ENCODE measurements at regions not wholly inside any gene's neighbourhood (a gene's known extent, or its start where the extent isn't known, plus 50 kb on each side); places are given as distances from the start of the nearest gene placed in this dataset.

DNA sequence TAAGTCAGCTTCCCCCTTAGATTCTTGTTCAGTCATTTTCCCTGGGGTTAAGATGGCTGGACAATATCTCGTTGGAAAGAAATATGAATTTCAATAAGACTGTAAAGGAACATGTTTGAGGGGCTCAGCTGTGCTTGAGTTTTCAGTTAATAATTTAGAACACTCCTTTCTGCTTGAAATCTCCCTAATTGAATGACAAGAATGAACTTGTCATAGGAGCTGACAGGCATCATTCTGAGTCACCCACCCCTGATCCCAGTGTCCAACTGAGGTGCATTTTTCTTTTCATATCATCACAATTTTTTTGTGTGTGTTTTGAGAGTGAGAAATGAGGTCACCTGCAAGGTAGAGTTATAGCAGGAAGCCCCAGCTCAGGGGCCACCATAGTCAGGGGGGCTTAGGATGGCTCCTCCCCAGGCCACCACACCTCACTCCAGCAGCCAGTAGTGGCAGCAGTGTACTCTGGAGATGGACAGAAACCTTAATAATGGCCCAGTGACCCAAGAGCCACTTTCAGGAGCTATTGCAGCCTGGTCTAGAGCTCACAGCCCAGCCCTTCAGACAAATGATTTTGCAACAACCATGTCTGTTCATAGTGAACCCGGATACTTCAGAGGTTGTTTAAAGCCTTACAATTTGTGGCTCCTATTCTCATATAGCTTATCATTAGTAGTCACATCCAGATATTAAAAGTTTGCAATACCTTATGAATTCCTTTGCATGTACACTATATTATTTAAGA, 174.5 kb downstream of the MAIP1 start:
- no peaks in the 10 kb centered on the region for H3K36me3 ChIP-seq (ENCODE audit: control insufficient read depth, insufficient read depth, low read length)
- H3K9me3 ChIP-seq (ENCODE audit: control insufficient read depth in 2 of 2, low read length in 2 of 2) = no peaks in the 10 kb centered on the region
- Mint-ChIP-seq H3K9me3 (peaks cover 0 to 3% (median 0%) of the 10 kb centered on the region in 7 donors), H3K4me3 (no peak overlapping the region), H3K27me3 (peaks cover 14% of the 10 kb centered on the region), H3K4me1 (no peaks in the 10 kb centered on the region), H3K27ac (no peak overlapping the region), H3K36me3 (no peaks in the 10 kb centered on the region)
- no peak for ATAC-seq (ENCODE audit: low read depth in 2 of 2)
- H3K4me1 ChIP-seq (ENCODE audit: control insufficient read depth, insufficient read depth, low read length, poor library complexity, severe bottlenecking) = no peaks in the 10 kb centered on the region
- H3K27ac ChIP-seq (ENCODE audit: insufficient read depth, low read length, poor library complexity, severe bottlenecking) = no peak overlapping the region
- DNase-seq = no peak
- H3K4me3 ChIP-seq (ENCODE audit: low read depth, low read length) = no peak overlapping the region
- H3K27me3 ChIP-seq (ENCODE audit: control insufficient read depth, insufficient read depth, low read length) = no peaks in the 10 kb centered on the region

DNA sequence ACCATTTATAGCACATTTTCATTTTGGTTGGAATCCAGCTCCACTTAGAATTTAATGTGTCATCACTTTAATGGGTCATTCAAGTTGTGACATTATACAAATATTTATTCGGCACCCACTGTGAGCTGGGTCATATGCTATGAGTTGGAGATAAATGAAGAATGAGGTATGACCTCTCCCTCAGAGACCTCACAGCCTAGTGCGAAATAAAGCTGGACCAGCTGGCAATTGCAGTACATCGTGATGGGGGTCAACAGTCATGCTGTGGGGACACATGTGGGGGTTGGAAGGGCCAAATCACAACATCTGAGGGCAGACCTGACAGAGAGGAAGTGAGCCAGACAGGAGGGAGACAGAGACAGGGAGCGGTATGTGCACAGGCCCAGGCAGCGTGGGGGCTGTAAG, 175.4 kb downstream of the MAIP1 start:
- Histone ChIP-seq H3K27me3 (ENCODE audit: control insufficient read depth, insufficient read depth, low read length) (no peaks in the 10 kb centered on the region), H3K4me1 (ENCODE audit: control insufficient read depth, insufficient read depth, low read length, poor library complexity, severe bottlenecking) (no peaks in the 10 kb centered on the region), H3K9me3 (ENCODE audit: control insufficient read depth in 2 of 2, low read length in 2 of 2) (no peaks in the 10 kb centered on the region), H3K27ac (ENCODE audit: insufficient read depth, low read length, poor library complexity, severe bottlenecking) (no peak overlapping the region), H3K36me3 (ENCODE audit: control insufficient read depth, insufficient read depth, low read length) (no peaks in the 10 kb centered on the region), H3K4me3 (ENCODE audit: low read depth, low read length) (no peak overlapping the region)
- peaks cover 10% of the 10 kb centered on the region for H3K27me3 Mint-ChIP-seq
- H3K27ac Mint-ChIP-seq = no peak overlapping the region
- ATAC-seq (ENCODE audit: low read depth in 2 of 2) (no peak), DNase-seq (no peak)
- no peak overlapping the region for H3K4me3 Mint-ChIP-seq
- no peaks in the 10 kb centered on the region for H3K36me3 Mint-ChIP-seq
- peaks cover 0 to 3% (median 0%) of the 10 kb centered on the region in 7 donors for H3K9me3 Mint-ChIP-seq
- H3K4me1 Mint-ChIP-seq = no peaks in the 10 kb centered on the region

DNA sequence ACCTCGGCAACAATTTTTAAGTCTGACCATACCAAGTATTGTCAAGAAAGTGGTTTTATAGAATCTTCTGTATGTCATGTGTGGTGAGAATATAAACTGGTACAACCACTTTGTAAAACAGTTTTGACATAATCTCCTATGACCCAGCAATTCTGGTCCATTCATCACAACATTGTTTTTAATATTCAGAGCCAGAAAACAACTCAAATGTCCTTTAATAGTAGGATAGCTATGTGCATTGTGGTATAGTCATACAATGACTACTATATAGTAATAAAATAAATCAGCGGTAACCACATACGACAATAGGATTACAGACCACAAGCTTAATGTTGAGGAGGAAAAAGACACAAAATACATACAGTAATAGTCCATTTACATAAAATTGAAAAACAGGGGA, 175.2 kb upstream of the SPATS2L start:
- Mint-ChIP-seq H3K27me3 (peaks cover 10% of the 10 kb centered on the region), H3K4me1 (no peaks in the 10 kb centered on the region), H3K9me3 (peaks cover 0 to 3% (median 0%) of the 10 kb centered on the region in 7 donors), H3K27ac (no peak overlapping the region), H3K36me3 (no peaks in the 10 kb centered on the region), H3K4me3 (no peak overlapping the region)
- Histone ChIP-seq H3K36me3 (ENCODE audit: control insufficient read depth, insufficient read depth, low read length) (no peaks in the 10 kb centered on the region), H3K4me3 (ENCODE audit: low read depth, low read length) (no peak overlapping the region), H3K9me3 (ENCODE audit: control insufficient read depth in 2 of 2, low read length in 2 of 2) (no peaks in the 10 kb centered on the region), H3K27ac (ENCODE audit: insufficient read depth, low read length, poor library complexity, severe bottlenecking) (no peak overlapping the region), H3K4me1 (ENCODE audit: control insufficient read depth, insufficient read depth, low read length, poor library complexity, severe bottlenecking) (no peaks in the 10 kb centered on the region), H3K27me3 (ENCODE audit: control insufficient read depth, insufficient read depth, low read length) (no peaks in the 10 kb centered on the region)
- ATAC-seq (ENCODE audit: low read depth in 2 of 2) = no peak
- no peak for DNase-seq

DNA sequence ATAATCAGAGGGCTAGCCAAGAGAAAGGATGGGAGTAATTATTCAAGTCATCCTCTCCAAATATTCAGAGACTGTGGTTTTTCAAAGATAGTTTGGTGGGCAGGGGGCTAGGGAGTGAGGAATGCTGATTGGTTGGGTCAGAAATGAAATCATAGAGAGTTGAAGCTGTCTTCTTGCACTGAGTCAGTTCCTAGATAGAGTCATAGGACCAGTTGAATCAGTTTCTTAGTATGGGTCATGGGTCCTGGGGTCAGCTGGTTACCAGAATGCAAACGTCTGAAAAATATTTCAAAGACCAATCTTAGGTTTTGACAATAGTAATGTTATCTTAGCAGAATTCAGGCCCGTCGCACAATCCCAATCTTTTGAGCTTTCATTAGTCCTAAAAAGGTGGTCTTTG, 171.4 kb upstream of the SPATS2L start:
- no peak for DNase-seq
- H3K36me3 ChIP-seq (ENCODE audit: control insufficient read depth, insufficient read depth, low read length) = no peaks in the 10 kb centered on the region
- H3K27ac ChIP-seq (ENCODE audit: insufficient read depth, low read length, poor library complexity, severe bottlenecking) = no peak overlapping the region
- no peak overlapping the region for H3K4me3 ChIP-seq (ENCODE audit: low read depth, low read length)
- Mint-ChIP-seq H3K4me1 (no peaks in the 10 kb centered on the region), H3K9me3 (peaks cover 0 to 2% (median 0%) of the 10 kb centered on the region in 7 donors), H3K4me3 (no peak overlapping the region), H3K36me3 (no peaks in the 10 kb centered on the region), H3K27ac (no peak overlapping the region), H3K27me3 (peaks cover 5% of the 10 kb centered on the region)
- H3K9me3 ChIP-seq (ENCODE audit: control insufficient read depth in 2 of 2, low read length in 2 of 2) = no peaks in the 10 kb centered on the region
- H3K27me3 ChIP-seq (ENCODE audit: control insufficient read depth, insufficient read depth, low read length) = no peaks in the 10 kb centered on the region
- no peak for ATAC-seq (ENCODE audit: low read depth in 2 of 2)
- no peaks in the 10 kb centered on the region for H3K4me1 ChIP-seq (ENCODE audit: control insufficient read depth, insufficient read depth, low read length, poor library complexity, severe bottlenecking)

DNA sequence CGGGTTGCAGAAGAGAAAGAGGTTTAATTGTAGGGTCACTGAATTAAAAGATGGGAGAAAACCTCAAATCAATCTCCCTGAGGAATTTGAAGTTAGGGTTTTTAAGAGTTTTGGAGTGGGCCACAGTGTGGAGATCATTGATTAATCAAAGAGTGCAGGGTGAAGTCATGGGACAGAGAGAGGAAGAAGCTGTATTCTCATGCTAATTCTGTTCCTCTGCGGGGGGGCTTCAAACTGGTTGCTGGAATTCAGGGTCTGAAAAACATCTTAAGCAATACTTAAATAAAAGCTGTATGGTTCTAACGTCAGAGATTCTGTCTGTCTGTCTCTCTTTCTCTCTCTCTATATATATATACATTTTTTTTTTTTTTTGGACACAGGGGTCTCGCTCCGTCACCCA, 169.8 kb upstream of the SPATS2L start:
- peaks cover 10% of the 10 kb centered on the region for H3K27me3 Mint-ChIP-seq
- H3K4me1 Mint-ChIP-seq = no peaks in the 10 kb centered on the region
- no peak overlapping the region for H3K4me3 Mint-ChIP-seq
- H3K27ac Mint-ChIP-seq = no peak overlapping the region
- DNase-seq (no peak), ATAC-seq (ENCODE audit: low read depth in 2 of 2) (no peak)
- no peaks in the 10 kb centered on the region for H3K9me3 ChIP-seq (ENCODE audit: control insufficient read depth in 2 of 2, low read length in 2 of 2)
- H3K4me1 ChIP-seq (ENCODE audit: control insufficient read depth, insufficient read depth, low read length, poor library complexity, severe bottlenecking) = no peaks in the 10 kb centered on the region
- no peaks in the 10 kb centered on the region for H3K36me3 Mint-ChIP-seq
- H3K9me3 Mint-ChIP-seq = no peaks in the 10 kb centered on the region
- H3K36me3 ChIP-seq (ENCODE audit: control insufficient read depth, insufficient read depth, low read length) = no peaks in the 10 kb centered on the region
- no peak overlapping the region for H3K27ac ChIP-seq (ENCODE audit: insufficient read depth, low read length, poor library complexity, severe bottlenecking)
- no peak overlapping the region for H3K4me3 ChIP-seq (ENCODE audit: low read depth, low read length)
- no peaks in the 10 kb centered on the region for H3K27me3 ChIP-seq (ENCODE audit: control insufficient read depth, insufficient read depth, low read length)

DNA sequence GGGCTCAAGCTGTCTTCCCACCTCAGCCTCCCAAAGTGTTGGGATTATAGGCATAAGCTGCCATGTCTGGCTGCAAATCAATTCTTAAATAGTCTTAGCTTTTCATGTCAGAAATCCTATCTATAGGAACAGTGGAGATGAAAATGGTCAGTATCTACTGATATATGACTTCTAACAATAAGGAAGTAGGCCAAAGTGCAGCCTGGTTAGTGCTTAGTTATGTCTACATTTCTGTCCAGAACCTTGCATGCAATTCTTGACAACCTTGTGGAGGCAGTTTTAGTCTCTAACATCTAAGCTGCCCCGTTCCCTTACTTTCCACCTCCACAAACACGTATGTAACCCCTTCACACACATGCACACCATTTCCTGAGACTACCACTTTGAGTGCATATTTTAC, 169.2 kb upstream of the SPATS2L start:
- Histone ChIP-seq H3K9me3 (ENCODE audit: control insufficient read depth in 2 of 2, low read length in 2 of 2) (no peaks in the 10 kb centered on the region), H3K36me3 (ENCODE audit: control insufficient read depth, insufficient read depth, low read length) (no peaks in the 10 kb centered on the region), H3K4me3 (ENCODE audit: low read depth, low read length) (no peak overlapping the region), H3K27ac (ENCODE audit: insufficient read depth, low read length, poor library complexity, severe bottlenecking) (no peak overlapping the region), H3K27me3 (ENCODE audit: control insufficient read depth, insufficient read depth, low read length) (no peaks in the 10 kb centered on the region), H3K4me1 (ENCODE audit: control insufficient read depth, insufficient read depth, low read length, poor library complexity, severe bottlenecking) (no peaks in the 10 kb centered on the region)
- DNase-seq = no peak
- Mint-ChIP-seq H3K4me3 (no peak overlapping the region), H3K27ac (no peak overlapping the region), H3K9me3 (no peaks in the 10 kb centered on the region), H3K36me3 (no peaks in the 10 kb centered on the region), H3K27me3 (peaks cover 6% of the 10 kb centered on the region), H3K4me1 (no peaks in the 10 kb centered on the region)
- ATAC-seq (ENCODE audit: low read depth in 2 of 2) = no peak

DNA sequence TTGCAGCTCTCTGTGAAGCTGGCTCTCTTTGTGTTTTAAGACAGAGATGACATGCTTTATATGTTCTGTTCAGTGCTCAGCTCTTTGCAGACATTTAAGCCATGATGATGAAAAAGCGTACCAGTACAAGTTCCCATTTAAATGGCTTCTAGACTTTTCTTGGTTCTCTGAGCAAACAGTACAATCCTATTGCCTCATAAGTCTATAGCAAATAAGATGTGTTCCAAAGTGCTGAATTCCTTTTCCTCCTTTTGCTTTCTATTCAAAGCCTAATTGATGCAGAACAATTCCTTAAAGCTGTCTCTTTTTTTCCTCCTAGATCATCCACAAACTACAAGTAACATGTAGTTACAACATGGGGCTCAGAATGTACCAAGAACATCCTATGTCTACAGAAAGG, 168.8 kb upstream of the SPATS2L start:
- ATAC-seq (ENCODE audit: low read depth in 2 of 2) (no peak), DNase-seq (no peak)
- Histone ChIP-seq H3K27ac (ENCODE audit: insufficient read depth, low read length, poor library complexity, severe bottlenecking) (no peak overlapping the region), H3K4me1 (ENCODE audit: control insufficient read depth, insufficient read depth, low read length, poor library complexity, severe bottlenecking) (no peaks in the 10 kb centered on the region), H3K4me3 (ENCODE audit: low read depth, low read length) (no peak overlapping the region), H3K36me3 (ENCODE audit: control insufficient read depth, insufficient read depth, low read length) (no peaks in the 10 kb centered on the region), H3K9me3 (ENCODE audit: control insufficient read depth in 2 of 2, low read length in 2 of 2) (no peaks in the 10 kb centered on the region), H3K27me3 (ENCODE audit: control insufficient read depth, insufficient read depth, low read length) (no peaks in the 10 kb centered on the region)
- Mint-ChIP-seq H3K4me3 (no peak overlapping the region), H3K4me1 (no peaks in the 10 kb centered on the region), H3K27ac (no peak overlapping the region), H3K9me3 (no peaks in the 10 kb centered on the region), H3K36me3 (no peaks in the 10 kb centered on the region), H3K27me3 (peaks cover 6% of the 10 kb centered on the region)

DNA sequence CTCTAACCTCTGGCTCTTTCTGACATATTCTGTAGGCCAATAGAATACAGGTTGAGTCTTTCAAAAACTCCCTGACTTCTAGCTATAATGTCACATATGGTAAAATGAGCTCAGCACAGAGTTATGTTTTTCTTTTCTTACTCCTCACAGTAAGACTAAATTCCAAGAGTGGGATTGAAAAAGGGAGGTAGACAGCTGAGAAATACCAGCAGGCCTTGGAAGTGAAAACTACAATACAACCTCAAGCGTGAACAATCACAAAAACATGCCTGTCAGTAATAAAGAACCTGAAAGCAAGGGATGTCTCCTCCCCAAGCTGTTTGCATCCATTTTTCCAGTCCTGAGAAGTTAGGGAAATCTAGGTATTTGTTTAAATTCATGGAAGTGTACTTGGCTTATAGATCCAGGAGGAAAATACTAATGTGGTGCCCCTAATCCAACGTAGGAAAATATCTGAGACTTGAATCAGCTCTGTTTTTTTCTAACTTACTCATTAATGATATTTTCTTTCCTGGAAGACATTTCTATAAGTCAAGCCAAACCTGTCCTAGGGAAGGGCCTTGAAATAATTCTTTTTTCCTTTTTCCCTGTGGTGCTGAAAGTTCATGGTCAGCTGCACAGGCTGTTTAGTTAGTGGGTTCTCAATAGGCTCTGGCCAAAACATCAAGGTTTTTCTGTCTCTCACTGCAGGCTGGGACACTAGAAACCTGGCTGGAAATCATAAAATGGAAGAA, 167.9 kb upstream of the SPATS2L start:
- Mint-ChIP-seq H3K4me1 (no peaks in the 10 kb centered on the region), H3K27me3 (peaks cover 6% of the 10 kb centered on the region), H3K36me3 (no peaks in the 10 kb centered on the region), H3K4me3 (no peak overlapping the region), H3K27ac (no peak overlapping the region), H3K9me3 (peaks cover 0 to 4% (median 0%) of the 10 kb centered on the region in 7 donors)
- no peak for DNase-seq
- no peak for ATAC-seq (ENCODE audit: low read depth in 2 of 2)
- Histone ChIP-seq H3K27me3 (ENCODE audit: control insufficient read depth, insufficient read depth, low read length) (no peaks in the 10 kb centered on the region), H3K4me3 (ENCODE audit: low read depth, low read length) (no peak overlapping the region), H3K27ac (ENCODE audit: insufficient read depth, low read length, poor library complexity, severe bottlenecking) (no peak overlapping the region), H3K36me3 (ENCODE audit: control insufficient read depth, insufficient read depth, low read length) (no peaks in the 10 kb centered on the region), H3K9me3 (ENCODE audit: control insufficient read depth in 2 of 2, low read length in 2 of 2) (no peaks in the 10 kb centered on the region), H3K4me1 (ENCODE audit: control insufficient read depth, insufficient read depth, low read length, poor library complexity, severe bottlenecking) (no peaks in the 10 kb centered on the region)
